ENCODE measurements at regions not wholly inside any gene's neighbourhood (a gene's known extent, or its start where the extent isn't known, plus 50 kb on each side); places are given as distances from the start of the nearest gene placed in this dataset.
A peak's percentile ranks its signal among the peaks of the same experiment; 100 is the strongest.
"Not testable (repeated sequence)": the region's sequence is repeated elsewhere in the genome, so short reads cannot be mapped to it uniquely, and the experiment has no call there.

- Histone ChIP-seq H3K4me1 (ENCODE audit: control insufficient read depth, insufficient read depth, low read length) (no peaks in the 10 kb centered on the region), H3K27me3 (ENCODE audit: control insufficient read depth, insufficient read depth, low read length, poor library complexity, severe bottlenecking) (no peaks in the 10 kb centered on the region), H3K9me3 (ENCODE audit: control insufficient read depth, low read length) (no peaks in the 10 kb centered on the region), H3K4me3 (ENCODE audit: low read length) (no peak overlapping the region), H3K9ac (ENCODE audit: extremely low read depth, low read length, poor library complexity, severe bottlenecking) (no peak overlapping the region), H3K27ac (ENCODE audit: low read depth, low read length) (no peak overlapping the region), H3K36me3 (ENCODE audit: control insufficient read depth, insufficient read depth, low read length) (no peaks in the 10 kb centered on the region)
- H3K27ac Mint-ChIP-seq: no peak overlapping the region
- no peak for TF ChIP-seq CTCF (conservative IDR thresholded peaks at IDR 0.05)
- H3K36me3 Mint-ChIP-seq (ENCODE audit: low read depth): no peaks in the 10 kb centered on the region
- no peak overlapping the region for H3K4me3 Mint-ChIP-seq
- H3K4me1 Mint-ChIP-seq: peaks cover 28% of the 10 kb centered on the region
- no peak for DNase-seq
- peaks cover 12% of the 10 kb centered on the region for H3K9me3 Mint-ChIP-seq
- H3K27me3 Mint-ChIP-seq (ENCODE audit: insufficient read depth): no peaks in the 10 kb centered on the region
Observed at GRCh38 chr2:175597286-175597685, 404.8 kb downstream of the LNPK start.

DNA sequence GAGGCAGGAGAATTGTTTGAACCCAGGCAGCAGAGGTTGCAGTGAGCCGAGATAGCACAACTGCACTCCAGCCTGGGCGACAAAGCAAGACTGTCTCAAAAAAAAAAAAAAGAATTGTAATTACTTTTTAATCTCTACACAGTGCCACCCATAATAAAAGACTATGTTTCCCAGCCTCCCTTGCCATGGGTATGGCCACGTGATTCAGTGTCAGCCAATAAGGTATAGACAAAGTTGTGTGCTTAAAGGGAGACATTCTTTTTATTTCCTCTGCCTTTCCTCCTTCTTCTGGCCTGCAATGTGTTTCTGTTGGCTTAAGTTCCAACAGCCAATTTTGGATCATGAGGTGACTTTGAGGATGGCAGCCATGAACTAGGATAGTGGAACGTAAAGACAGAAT, 406.9 kb downstream of the LNPK start:
- H3K4me3 ChIP-seq (ENCODE audit: low read length): no peak overlapping the region
- no peak overlapping the region for H3K27ac ChIP-seq (ENCODE audit: low read depth, low read length)
- 94 to 100% methylated on average over 1 to 4 of the region's 4 CpGs for WGBS, 2 experiments (ENCODE audit: insufficient coverage in 1 of 2, insufficient read length in 1 of 2)
- H3K9ac ChIP-seq (ENCODE audit: extremely low read depth, low read length, poor library complexity, severe bottlenecking): no peak overlapping the region
- no peaks in the 10 kb centered on the region for H3K27me3 ChIP-seq (ENCODE audit: control insufficient read depth, insufficient read depth, low read length, poor library complexity, severe bottlenecking)
- H3K4me1 ChIP-seq (ENCODE audit: control insufficient read depth, insufficient read depth, low read length): no peaks in the 10 kb centered on the region
- Mint-ChIP-seq H3K9me3 (peaks cover 20% of the 10 kb centered on the region), H3K36me3 (ENCODE audit: low read depth) (peaks cover 2% of the 10 kb centered on the region), H3K4me1 (peaks cover 12% of the 10 kb centered on the region), H3K27ac (no peak overlapping the region), H3K27me3 (ENCODE audit: insufficient read depth) (no peaks in the 10 kb centered on the region), H3K4me3 (peak overlapping the region; percentile 84)
- TF ChIP-seq CTCF (conservative IDR thresholded peaks at IDR 0.05): no peak
- H3K36me3 ChIP-seq (ENCODE audit: control insufficient read depth, insufficient read depth, low read length): no peaks in the 10 kb centered on the region
- H3K9me3 ChIP-seq (ENCODE audit: control insufficient read depth, low read length): no peaks in the 10 kb centered on the region
- DNase-seq: peak; percentile 37

GRCh38 chr2:175593686-175594525, 408.2 kb downstream of the LNPK start:
- H3K4me1 ChIP-seq (ENCODE audit: control insufficient read depth, insufficient read depth, low read length); H3K27me3 ChIP-seq (ENCODE audit: control insufficient read depth, insufficient read depth, low read length, poor library complexity, severe bottlenecking); H3K9me3 ChIP-seq (ENCODE audit: control insufficient read depth, low read length); H3K36me3 ChIP-seq (ENCODE audit: control insufficient read depth, insufficient read depth, low read length); H3K27me3 Mint-ChIP-seq (ENCODE audit: insufficient read depth); H3K4me1 Mint-ChIP-seq; H3K9ac ChIP-seq (ENCODE audit: extremely low read depth, low read length, poor library complexity, severe bottlenecking); H3K36me3 Mint-ChIP-seq (ENCODE audit: low read depth); H3K27ac ChIP-seq (ENCODE audit: low read depth, low read length): not testable (repeated sequence)
- Mint-ChIP-seq H3K27ac (peak overlapping the region; percentile 99), H3K9me3 (peaks cover 20% of the 10 kb centered on the region), H3K4me3 (peak overlapping the region; percentile 84)
- WGBS, 2 experiments (ENCODE audit: insufficient coverage in 1 of 2, insufficient read length in 1 of 2): 66 to 88% methylated on average over 8 to 31 of the region's 32 CpGs
- DNase-seq: peak; percentile 68
- peak overlapping the region; percentile 50 for H3K4me3 ChIP-seq (ENCODE audit: low read length)

DNA sequence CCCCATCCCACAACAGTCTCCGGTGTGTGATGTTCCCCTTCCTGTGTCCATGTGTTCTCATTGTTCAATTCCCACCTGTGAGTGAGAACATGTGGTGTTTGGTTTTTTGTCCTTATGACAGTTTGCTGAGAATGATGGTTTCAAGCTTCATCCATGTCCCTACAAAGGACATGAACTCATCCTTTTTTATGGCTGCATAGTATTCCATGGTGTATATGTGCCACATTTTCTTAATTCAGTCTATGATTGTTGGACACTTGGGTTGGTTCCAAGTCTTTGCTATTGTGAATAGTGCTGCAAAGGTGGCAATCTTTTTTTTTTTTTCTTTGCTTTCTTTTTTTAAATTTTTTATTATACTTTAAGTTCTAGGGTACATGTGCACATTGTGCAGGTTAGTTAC, 406.7 kb upstream of the ATP5MC3 start:
- WGBS, 2 experiments (ENCODE audit: insufficient coverage in 1 of 2, insufficient read length in 1 of 2): no CpG with 5 or more reads among the region's 1 CpG
- H3K27ac ChIP-seq (ENCODE audit: low read depth, low read length); H3K27me3 Mint-ChIP-seq (ENCODE audit: insufficient read depth); H3K4me3 ChIP-seq (ENCODE audit: low read length); H3K36me3 Mint-ChIP-seq (ENCODE audit: low read depth); H3K9me3 ChIP-seq (ENCODE audit: control insufficient read depth, low read length); H3K36me3 ChIP-seq (ENCODE audit: control insufficient read depth, insufficient read depth, low read length); H3K27me3 ChIP-seq (ENCODE audit: control insufficient read depth, insufficient read depth, low read length, poor library complexity, severe bottlenecking); H3K4me1 ChIP-seq (ENCODE audit: control insufficient read depth, insufficient read depth, low read length); H3K4me3 Mint-ChIP-seq; H3K9ac ChIP-seq (ENCODE audit: extremely low read depth, low read length, poor library complexity, severe bottlenecking); H3K27ac Mint-ChIP-seq; H3K4me1 Mint-ChIP-seq; DNase-seq: not testable (repeated sequence)
- peaks cover 13% of the 10 kb centered on the region for H3K9me3 Mint-ChIP-seq

Measured in endodermal cell (in vitro differentiated cells).